SU-DHL-6 (cell line): ENCODE measurements at regions not wholly inside any gene's neighbourhood (a gene's known extent, or its start where the extent isn't known, plus 50 kb on each side); places are given as distances from the start of the nearest gene placed in this dataset.

Experiments used
- H2AFZ ChIP-seq: fragments of 200-600 bp; sonication (generic); 2 replicates; pipeline ENCODE4 v1.6.1; 2014; ENCODE audit warnings: low read depth, mild to moderate bottlenecking, moderate library complexity, mixed read lengths, antibody characterized with exemption, low read length; ENCODE audit not compliant: severe bottlenecking
- H3F3A ChIP-seq: fragments of 200-600 bp; shearing (Covaris generic); 2 replicates; pipeline ENCODE4 v1.6.0; 2016; ENCODE audit warnings: antibody characterized with exemption, mild to moderate bottlenecking; ENCODE audit not compliant: insufficient read depth
- H3K27ac ChIP-seq: fragments of 200-600 bp; sonication (generic); 2 replicates; pipeline ENCODE4 v1.5.1; 2016; ENCODE audit warnings: low read depth, mild to moderate bottlenecking, low read length, moderate library complexity, mixed read lengths
- H3K27me3 ChIP-seq: fragments of 200-600 bp; sonication (generic), shearing (Covaris generic); 2 replicates; pipeline ENCODE4 v1.6.0; 2014; ENCODE audit warnings: mild to moderate bottlenecking, low read length
- H3K36me3 ChIP-seq: fragments of 200-600 bp; sonication (generic); 2 replicates; pipeline ENCODE4 v1.6.1; 2014; ENCODE audit warnings: mild to moderate bottlenecking, low read length, mixed read lengths
- H3K4me2 ChIP-seq: fragments of 300-600, 200-600 bp; shearing (Covaris generic), sonication (generic); 2 replicates; pipeline ENCODE4 v1.6.0; 2014; ENCODE audit warnings: low read length, low read depth, mild to moderate bottlenecking; ENCODE audit not compliant: poor library complexity, severe bottlenecking
- H3K4me3 ChIP-seq: fragments of 200-600 bp; sonication (generic); 2 replicates; pipeline ENCODE4 v1.5.1; 2014; ENCODE audit warnings: antibody characterized with exemption, low read length, mild to moderate bottlenecking, mixed read lengths; ENCODE audit not compliant: insufficient read depth, poor library complexity, severe bottlenecking
- H3K79me2 ChIP-seq: fragments of 200-600 bp; sonication (generic); 2 replicates; pipeline ENCODE4 v1.6.1; 2014; ENCODE audit warnings: mild to moderate bottlenecking, low read length, moderate library complexity; ENCODE audit not compliant: insufficient read depth
- H3K9ac ChIP-seq: fragments of 200-600 bp; sonication (generic); 2 replicates; pipeline ENCODE4 v1.7.0; 2014; ENCODE audit warnings: mild to moderate bottlenecking, low read length
- H3K9me2 ChIP-seq: fragments of 200-600 bp; sonication (generic); replicated peaks from 2 replicates; pipeline ENCODE4 v1.6.1; 2014; ENCODE audit warnings: low read length; ENCODE audit not compliant: insufficient read depth
- H3K9me3 ChIP-seq: fragments of 200-600 bp; sonication (generic); 2 replicates; pipeline ENCODE4 v1.6.1; 2014; ENCODE audit warnings: low read length, mixed read lengths; ENCODE audit not compliant: insufficient read depth
- H4K20me1 ChIP-seq: fragments of 200-600 bp; sonication (generic); 2 replicates; pipeline ENCODE4 v1.6.1; 2014; ENCODE audit warnings: low read depth, mild to moderate bottlenecking, antibody characterized with exemption, low read length, moderate library complexity, mixed read lengths
- CTCF ChIP-seq: fragments of 200-600 bp; sonication (generic); IDR thresholded peaks from one replicate; pipeline ENCODE4 v1.5.1; 2017; ENCODE audit warnings: antibody characterized with exemption, mild to moderate bottlenecking, low read length, moderate library complexity; ENCODE audit not compliant: insufficient read depth, poor library complexity, severe bottlenecking
- EZH2phosphoT487 ChIP-seq: fragments of 200-600 bp; sonication (generic), shearing (Covaris generic); conservative IDR thresholded peaks from 2 replicates; pipeline ENCODE4 v1.6.1; 2018; ENCODE audit warnings: mild to moderate bottlenecking, antibody characterized with exemption, low read length, moderate library complexity, mixed read lengths

DNA sequence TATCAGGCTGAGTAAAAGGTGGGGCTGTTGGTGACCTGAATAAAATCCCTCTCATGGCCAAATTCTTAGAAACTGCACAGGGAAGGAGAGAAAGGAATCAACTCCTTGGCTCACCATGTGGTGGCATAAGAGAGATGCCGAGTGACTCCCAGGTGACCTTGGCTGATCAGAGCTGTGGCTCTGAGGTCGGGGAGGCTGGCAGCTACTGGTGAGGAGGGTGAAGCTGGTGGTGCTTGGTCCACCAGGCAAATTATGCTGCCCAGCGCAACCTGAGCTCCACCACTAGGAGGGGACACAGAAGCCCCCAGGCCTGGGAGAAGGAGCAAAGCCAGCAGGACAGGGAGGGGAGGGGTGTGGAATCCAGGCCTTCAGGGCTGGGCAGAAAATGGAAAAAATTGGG lies 111.2 kb upstream of the IL12B start:
- Histone ChIP-seq H3K4me2 (no peak overlapping the region), H3K9me3 (no peaks in the 10 kb centered on the region), H3K79me2 (no peaks in the 10 kb centered on the region), H3K4me3 (no peak overlapping the region), H3F3A (no peaks in the 10 kb centered on the region), H3K36me3 (no peaks in the 10 kb centered on the region), H3K27me3 (no peaks in the 10 kb centered on the region), H3K9ac (no peak overlapping the region), H3K27ac (no peak overlapping the region), H3K9me2 (no peaks in the 10 kb centered on the region), H2AFZ (no peak overlapping the region), H4K20me1 (no peaks in the 10 kb centered on the region)
- no peak for TF ChIP-seq EZH2phosphoT487
- TF ChIP-seq CTCF: no peak

DNA sequence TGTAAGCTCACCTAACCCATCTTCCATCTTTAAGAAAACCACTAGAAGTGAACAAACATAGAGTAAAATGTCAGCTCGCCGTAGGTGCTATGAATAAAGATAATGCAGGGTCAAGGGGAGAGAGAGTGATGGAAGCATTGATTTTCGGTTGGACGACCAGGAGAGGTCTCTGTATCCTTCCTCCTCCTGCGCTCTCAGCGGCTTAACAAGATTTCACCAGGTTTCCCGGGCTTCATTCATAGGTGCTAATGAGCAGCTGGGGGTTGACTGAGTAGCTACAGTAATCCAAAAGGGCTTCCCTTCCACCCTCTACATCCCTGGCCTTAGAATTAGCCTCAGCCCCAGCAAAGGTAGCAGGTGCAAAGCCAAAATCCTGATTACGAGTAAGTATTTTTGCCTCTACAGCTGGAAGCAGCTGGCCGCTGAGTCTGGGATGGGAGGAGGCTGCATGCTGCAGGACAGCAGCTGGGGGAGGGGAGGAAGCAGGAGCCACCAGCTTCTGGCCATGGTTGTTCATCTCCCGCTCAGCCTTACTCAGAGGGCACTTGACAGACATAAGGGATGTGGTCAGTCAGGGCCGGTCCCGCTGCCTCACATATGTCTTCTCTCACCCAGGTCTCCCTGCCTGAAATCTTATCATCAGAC lies 112.0 kb upstream of the IL12B start:
- Histone ChIP-seq H3K4me2 (no peak overlapping the region), H3K79me2 (no peaks in the 10 kb centered on the region), H2AFZ (no peak overlapping the region), H3K27ac (no peak overlapping the region), H3K9me2 (no peaks in the 10 kb centered on the region), H4K20me1 (no peaks in the 10 kb centered on the region), H3F3A (no peaks in the 10 kb centered on the region), H3K9me3 (no peaks in the 10 kb centered on the region), H3K27me3 (no peaks in the 10 kb centered on the region), H3K4me3 (no peak overlapping the region), H3K36me3 (no peaks in the 10 kb centered on the region), H3K9ac (no peak overlapping the region)
- no peak for TF ChIP-seq CTCF
- TF ChIP-seq EZH2phosphoT487: no peak

DNA sequence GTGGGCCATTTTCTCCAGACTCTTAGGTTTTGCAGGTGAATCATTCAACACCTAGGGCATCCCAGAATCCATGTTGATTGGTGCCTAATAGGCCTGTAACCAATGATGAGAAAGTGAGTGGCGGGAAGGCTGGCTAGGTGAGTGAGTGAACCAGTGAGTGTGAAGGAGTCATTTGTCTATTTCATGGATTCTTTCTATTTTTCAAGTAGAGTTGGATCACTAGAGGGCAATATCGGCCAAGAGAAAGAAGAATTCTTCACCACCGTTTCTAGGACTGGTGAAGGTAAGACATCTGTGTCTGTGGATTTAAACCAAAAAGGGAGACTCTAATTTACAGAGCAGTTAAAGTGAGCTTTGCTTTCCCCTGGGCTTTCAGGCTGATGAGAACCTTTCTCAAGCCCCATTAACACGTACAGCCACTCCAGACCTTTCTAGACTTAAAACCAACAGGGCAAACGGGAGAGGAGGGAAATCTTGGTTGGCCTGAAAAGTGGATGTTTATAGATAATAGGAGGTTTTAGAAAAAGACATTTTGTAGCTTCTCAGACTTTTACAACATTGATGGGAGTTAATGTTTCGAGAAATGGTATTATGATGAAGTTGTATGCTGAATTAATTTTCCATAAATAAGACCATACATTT lies 114.3 kb upstream of the IL12B start:
- Histone ChIP-seq H3K27me3 (no peaks in the 10 kb centered on the region), H3K79me2 (no peaks in the 10 kb centered on the region), H3K4me3 (no peak overlapping the region), H3K36me3 (no peaks in the 10 kb centered on the region), H4K20me1 (no peaks in the 10 kb centered on the region), H3K9me3 (no peaks in the 10 kb centered on the region), H3F3A (no peaks in the 10 kb centered on the region), H3K9me2 (no peaks in the 10 kb centered on the region), H2AFZ (no peak overlapping the region), H3K4me2 (no peak overlapping the region), H3K9ac (no peak overlapping the region), H3K27ac (no peak overlapping the region)
- TF ChIP-seq EZH2phosphoT487: no peak
- peak; percentile 8 for TF ChIP-seq CTCF
